ENCODE measurements at regions not wholly inside any gene's neighbourhood (a gene's known extent, or its start where the extent isn't known, plus 50 kb on each side); places are given as distances from the start of the nearest gene placed in this dataset.
"Not testable (repeated sequence)": the region's sequence is repeated elsewhere in the genome, so short reads cannot be mapped to it uniquely, and the experiment has no call there.

DNA sequence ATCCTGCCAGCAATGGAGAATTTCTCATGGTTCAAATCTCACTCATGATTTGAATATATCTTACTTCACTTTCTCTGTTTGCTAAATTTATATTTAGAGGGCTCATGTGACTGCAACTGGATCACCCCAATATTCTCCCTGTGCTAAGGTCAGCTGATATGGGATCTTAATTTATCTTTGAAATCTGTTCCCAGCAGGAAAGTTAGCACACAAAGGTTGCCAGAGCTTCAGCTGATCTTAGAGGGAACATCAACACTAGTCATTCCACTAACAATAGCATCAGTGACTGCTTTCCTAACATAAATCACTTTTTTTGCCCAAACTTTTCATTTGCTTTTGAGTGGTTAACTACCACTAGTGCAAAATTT lies 1270.0 kb downstream of the ARAP2 start:
- no peaks in the 10 kb centered on the region for H3K79me1 ChIP-seq (replicated peaks; ENCODE audit: low read length, poor library complexity, severe bottlenecking)
- H4K91ac ChIP-seq (ENCODE audit: low read length) = no peak overlapping the region
- H3K4ac ChIP-seq (ENCODE audit: low read depth in 1 of 2, low read length in 2 of 2) = no peak overlapping the region
- H2AFZ ChIP-seq (ENCODE audit: low read depth, low read length) = no peak overlapping the region
- H3K14ac ChIP-seq (ENCODE audit: low read length in 2 of 2) = no peak overlapping the region
- H3K4me3 ChIP-seq (ENCODE audit: insufficient read depth in 1 of 2, low read depth in 1 of 2, low read length in 2 of 2) = no peak overlapping the region
- H2BK5ac ChIP-seq (ENCODE audit: low read depth, low read length, poor library complexity, severe bottlenecking) = no peak overlapping the region
- H4K8ac ChIP-seq (ENCODE audit: low read length) = no peak overlapping the region
- no peak overlapping the region for H3K27ac ChIP-seq (ENCODE audit: low read length, poor library complexity, severe bottlenecking)
- H3K9me3 ChIP-seq (ENCODE audit: control insufficient read depth, low read length) = no peaks in the 10 kb centered on the region
- H3K23ac ChIP-seq (ENCODE audit: low read length in 2 of 2) = no peak overlapping the region
- H3K18ac ChIP-seq (ENCODE audit: low read depth in 1 of 2, low read length in 2 of 2) = no peak overlapping the region
- no peak overlapping the region for H2BK12ac ChIP-seq (ENCODE audit: low read length in 2 of 2)
- H3K4me1 ChIP-seq (ENCODE audit: control insufficient read depth, insufficient read depth, low read depth, low read length) = no peaks in the 10 kb centered on the region
- H3K36me3 ChIP-seq (ENCODE audit: control insufficient read depth in 1 of 2, insufficient read depth in 2 of 2, low read depth in 1 of 2, low read length in 2 of 2) = no peaks in the 10 kb centered on the region
- no peaks in the 10 kb centered on the region for H3K27me3 ChIP-seq (ENCODE audit: control insufficient read depth in 1 of 2, insufficient read depth in 1 of 2, low read length in 2 of 2)
- no peak overlapping the region for H2AK5ac ChIP-seq (ENCODE audit: low read length, severe bottlenecking)
- no peak overlapping the region for H2BK120ac ChIP-seq (ENCODE audit: low read depth, low read length)
- H2BK15ac ChIP-seq (ENCODE audit: low read depth, poor library complexity, severe bottlenecking) = no peak overlapping the region
- H3K4me2 ChIP-seq (ENCODE audit: low read length, poor library complexity, severe bottlenecking) = no peak overlapping the region
- DNase-seq = no peak
- H3K9ac ChIP-seq (ENCODE audit: low read length) = no peak overlapping the region

- H3K4me2 ChIP-seq (ENCODE audit: low read length, poor library complexity, severe bottlenecking); H3K4me3 ChIP-seq (ENCODE audit: insufficient read depth in 1 of 2, low read depth in 1 of 2, low read length in 2 of 2); H3K9me3 ChIP-seq (ENCODE audit: control insufficient read depth, low read length); H3K9ac ChIP-seq (ENCODE audit: low read length); H2AFZ ChIP-seq (ENCODE audit: low read depth, low read length); H2BK15ac ChIP-seq (ENCODE audit: low read depth, poor library complexity, severe bottlenecking); H2BK5ac ChIP-seq (ENCODE audit: low read depth, low read length, poor library complexity, severe bottlenecking); H2AK5ac ChIP-seq (ENCODE audit: low read length, severe bottlenecking); H4K91ac ChIP-seq (ENCODE audit: low read length); H3K79me1 ChIP-seq (replicated peaks; ENCODE audit: low read length, poor library complexity, severe bottlenecking); H3K4ac ChIP-seq (ENCODE audit: low read depth in 1 of 2, low read length in 2 of 2); H4K8ac ChIP-seq (ENCODE audit: low read length); H3K27me3 ChIP-seq (ENCODE audit: control insufficient read depth in 1 of 2, insufficient read depth in 1 of 2, low read length in 2 of 2); H2BK12ac ChIP-seq (ENCODE audit: low read length in 2 of 2); H3K18ac ChIP-seq (ENCODE audit: low read depth in 1 of 2, low read length in 2 of 2); H3K23ac ChIP-seq (ENCODE audit: low read length in 2 of 2); H3K4me1 ChIP-seq (ENCODE audit: control insufficient read depth, insufficient read depth, low read depth, low read length); H3K36me3 ChIP-seq (ENCODE audit: control insufficient read depth in 1 of 2, insufficient read depth in 2 of 2, low read depth in 1 of 2, low read length in 2 of 2); H2BK120ac ChIP-seq (ENCODE audit: low read depth, low read length); H3K14ac ChIP-seq (ENCODE audit: low read length in 2 of 2): not testable (repeated sequence)
- WGBS = 22% methylated on average over 8 of the region's 8 CpGs
- H3K27ac ChIP-seq (ENCODE audit: low read length, poor library complexity, severe bottlenecking) = peak overlapping the region; percentile 62
- DNase-seq = peak; percentile 72
These were observed 1223.1 kb downstream of the ARAP2 start for GRCh38 chr4:35021222-35021621.

DNA sequence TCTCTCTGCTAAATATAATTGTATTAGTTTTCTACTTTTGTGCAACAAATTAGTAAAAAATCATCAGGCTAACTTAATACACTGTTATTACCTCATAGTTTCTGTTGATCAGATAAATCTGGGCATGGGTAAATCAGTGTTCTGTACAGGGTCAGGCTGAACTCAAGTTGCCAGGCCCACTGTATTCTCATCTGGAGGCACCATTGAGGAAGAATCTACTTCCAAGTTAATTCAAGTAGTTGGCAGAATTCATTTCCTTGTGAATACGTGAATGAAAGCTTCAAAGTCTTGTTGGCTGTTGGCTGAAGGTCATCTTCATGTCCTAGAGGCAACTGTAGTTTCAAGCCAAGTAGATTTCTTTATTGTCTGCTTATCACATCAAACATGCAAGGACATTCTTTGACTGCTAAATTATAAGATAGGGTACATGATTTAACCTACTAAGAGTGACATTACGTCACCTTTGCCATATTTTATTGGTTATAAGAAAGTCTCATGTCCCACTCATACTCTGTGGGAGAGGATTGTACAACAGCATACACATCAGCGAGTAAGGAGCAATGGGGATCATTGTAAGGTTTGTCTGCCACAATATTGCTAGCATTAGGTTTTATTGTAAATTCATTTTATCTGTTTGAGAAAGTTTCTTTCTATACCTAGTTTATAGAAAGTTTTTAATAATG lies 1219.0 kb downstream of the ARAP2 start:
- Histone ChIP-seq H3K27ac (ENCODE audit: low read length, poor library complexity, severe bottlenecking) (no peak overlapping the region), H3K9ac (ENCODE audit: low read length) (no peak overlapping the region), H4K8ac (ENCODE audit: low read length) (no peak overlapping the region), H3K79me1 (replicated peaks; ENCODE audit: low read length, poor library complexity, severe bottlenecking) (no peaks in the 10 kb centered on the region), H2BK15ac (ENCODE audit: low read depth, poor library complexity, severe bottlenecking) (no peak overlapping the region), H2AK5ac (ENCODE audit: low read length, severe bottlenecking) (no peak overlapping the region), H3K27me3 (ENCODE audit: control insufficient read depth in 1 of 2, insufficient read depth in 1 of 2, low read length in 2 of 2) (no peaks in the 10 kb centered on the region), H4K91ac (ENCODE audit: low read length) (no peak overlapping the region), H3K23ac (ENCODE audit: low read length in 2 of 2) (no peak overlapping the region), H3K4me1 (ENCODE audit: control insufficient read depth, insufficient read depth, low read depth, low read length) (no peaks in the 10 kb centered on the region), H2BK12ac (ENCODE audit: low read length in 2 of 2) (no peak overlapping the region), H3K9me3 (ENCODE audit: control insufficient read depth, low read length) (peaks cover 7% of the 10 kb centered on the region), H2BK120ac (ENCODE audit: low read depth, low read length) (no peak overlapping the region), H3K4me2 (ENCODE audit: low read length, poor library complexity, severe bottlenecking) (no peak overlapping the region), H3K18ac (ENCODE audit: low read depth in 1 of 2, low read length in 2 of 2) (no peak overlapping the region), H3K4ac (ENCODE audit: low read depth in 1 of 2, low read length in 2 of 2) (no peak overlapping the region), H3K4me3 (ENCODE audit: insufficient read depth in 1 of 2, low read depth in 1 of 2, low read length in 2 of 2) (no peak overlapping the region), H3K14ac (ENCODE audit: low read length in 2 of 2) (no peak overlapping the region), H2AFZ (ENCODE audit: low read depth, low read length) (no peak overlapping the region), H2BK5ac (ENCODE audit: low read depth, low read length, poor library complexity, severe bottlenecking) (no peak overlapping the region), H3K36me3 (ENCODE audit: control insufficient read depth in 1 of 2, insufficient read depth in 2 of 2, low read depth in 1 of 2, low read length in 2 of 2) (no peaks in the 10 kb centered on the region)
- no peak for DNase-seq
- 57% methylated on average over 1 of the region's 3 CpGs for WGBS

DNA sequence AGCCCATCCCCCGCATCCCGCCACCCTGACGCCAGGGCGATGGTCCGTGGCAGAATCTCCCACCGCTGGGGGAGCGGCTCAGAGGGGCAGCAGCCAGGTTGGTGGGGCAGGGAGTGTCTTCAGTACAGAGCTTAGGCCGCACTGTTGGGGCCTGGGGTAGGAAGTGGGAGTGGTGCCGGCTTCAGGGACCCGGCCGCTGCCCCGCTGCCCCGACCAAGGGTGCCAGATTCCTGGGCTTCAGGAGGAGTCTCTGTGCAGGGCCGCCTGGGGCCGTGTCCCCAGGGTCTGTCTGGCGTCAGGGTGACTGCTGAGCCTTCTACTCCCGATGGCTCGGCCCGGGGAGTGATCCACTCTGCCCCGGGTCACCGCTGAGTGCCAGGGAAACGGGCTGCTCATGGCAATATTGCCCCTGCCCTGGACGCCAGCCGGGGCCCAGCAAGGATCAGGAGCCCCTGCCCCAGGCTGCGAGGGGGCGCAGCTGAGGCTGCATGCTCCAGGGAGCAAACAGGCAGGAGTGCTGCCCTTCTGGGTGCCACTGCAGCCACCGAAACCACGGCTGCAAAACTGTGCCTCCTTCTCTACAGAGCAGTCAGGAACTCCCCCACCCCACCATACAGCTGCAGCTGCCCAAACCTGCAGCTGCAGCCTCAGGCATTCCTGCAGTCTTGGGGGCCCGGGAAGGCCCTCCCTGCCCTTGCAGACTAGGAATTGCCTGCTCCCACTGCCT lies 1206.1 kb downstream of the ARAP2 start:
- H3K36me3 ChIP-seq (ENCODE audit: control insufficient read depth in 1 of 2, insufficient read depth in 2 of 2, low read depth in 1 of 2, low read length in 2 of 2) = peaks cover 0 to 2% of the 10 kb centered on the region in 2 experiments
- H3K14ac ChIP-seq (ENCODE audit: low read length in 2 of 2) = peak overlapping the region in 1 of 2 experiments; percentile 61
- H2BK15ac ChIP-seq (ENCODE audit: low read depth, poor library complexity, severe bottlenecking) = no peak overlapping the region
- H3K9ac ChIP-seq (ENCODE audit: low read length) = no peak overlapping the region
- no peaks in the 10 kb centered on the region for H3K4me1 ChIP-seq (ENCODE audit: control insufficient read depth, insufficient read depth, low read depth, low read length)
- H3K4ac ChIP-seq (ENCODE audit: low read depth in 1 of 2, low read length in 2 of 2) = no peak overlapping the region
- peaks cover 7% of the 10 kb centered on the region for H3K9me3 ChIP-seq (ENCODE audit: control insufficient read depth, low read length)
- H2BK5ac ChIP-seq (ENCODE audit: low read depth, low read length, poor library complexity, severe bottlenecking) = no peak overlapping the region
- no peak overlapping the region for H2BK12ac ChIP-seq (ENCODE audit: low read length in 2 of 2)
- H3K4me2 ChIP-seq (ENCODE audit: low read length, poor library complexity, severe bottlenecking) = no peak overlapping the region
- no peak overlapping the region for H2AK5ac ChIP-seq (ENCODE audit: low read length, severe bottlenecking)
- 93% methylated on average over 29 of the region's 29 CpGs for WGBS
- H3K18ac ChIP-seq (ENCODE audit: low read depth in 1 of 2, low read length in 2 of 2) = no peak overlapping the region
- no peak overlapping the region for H3K4me3 ChIP-seq (ENCODE audit: insufficient read depth in 1 of 2, low read depth in 1 of 2, low read length in 2 of 2)
- no peak overlapping the region for H2BK120ac ChIP-seq (ENCODE audit: low read depth, low read length)
- H4K8ac ChIP-seq (ENCODE audit: low read length) = no peak overlapping the region
- H2AFZ ChIP-seq (ENCODE audit: low read depth, low read length) = no peak overlapping the region
- H3K23ac ChIP-seq (ENCODE audit: low read length in 2 of 2) = no peak overlapping the region
- no peak overlapping the region for H3K27ac ChIP-seq (ENCODE audit: low read length, poor library complexity, severe bottlenecking)
- H3K79me1 ChIP-seq (replicated peaks; ENCODE audit: low read length, poor library complexity, severe bottlenecking) = no peaks in the 10 kb centered on the region
- no peak overlapping the region for H4K91ac ChIP-seq (ENCODE audit: low read length)
- H3K27me3 ChIP-seq (ENCODE audit: control insufficient read depth in 1 of 2, insufficient read depth in 1 of 2, low read length in 2 of 2) = no peaks in the 10 kb centered on the region
- DNase-seq = no peak
